ENCODE measurements at regions not wholly inside any gene's neighbourhood (a gene's known extent, or its start where the extent isn't known, plus 50 kb on each side); places are given as distances from the start of the nearest gene placed in this dataset.
"Not testable (repeated sequence)": the region's sequence is repeated elsewhere in the genome, so short reads cannot be mapped to it uniquely, and the experiment has no call there.

GRCh38 chr4:158038718-158039117 is 134.1 kb downstream of the GASK1B start:
- DNase-seq (ENCODE audit: low read depth): no peak
- H3K4me3 ChIP-seq (ENCODE audit: low read length): no peak overlapping the region
- TF ChIP-seq CTCF (conservative IDR thresholded peaks at IDR 0.05; ENCODE audit: low read length): no peak

- no peak overlapping the region for H3K4me3 ChIP-seq (ENCODE audit: low read length)
- no peak for DNase-seq (ENCODE audit: low read depth)
- no peak for TF ChIP-seq CTCF (conservative IDR thresholded peaks at IDR 0.05; ENCODE audit: low read length)
Measured at GRCh38 chr4:158036998-158037397, 135.8 kb downstream of the GASK1B start.

GRCh38 chr4:158035662-158036195 is 137.1 kb downstream of the GASK1B start:
- H3K4me3 ChIP-seq (ENCODE audit: low read length): no peak overlapping the region
- DNase-seq (ENCODE audit: low read depth): no peak
- no peak for TF ChIP-seq CTCF (conservative IDR thresholded peaks at IDR 0.05; ENCODE audit: low read length)

GRCh38 chr4:158033416-158034120 is 139.3 kb downstream of the GASK1B start:
- DNase-seq (ENCODE audit: low read depth): peak; percentile 16
- H3K4me3 ChIP-seq (ENCODE audit: low read length): no peak overlapping the region
- no peak for TF ChIP-seq CTCF (conservative IDR thresholded peaks at IDR 0.05; ENCODE audit: low read length)

GRCh38 chr4:158032733-158033415 is 140.0 kb downstream of the GASK1B start:
- H3K4me3 ChIP-seq (ENCODE audit: low read length): no peak overlapping the region
- no peak for DNase-seq (ENCODE audit: low read depth)
- no peak for TF ChIP-seq CTCF (conservative IDR thresholded peaks at IDR 0.05; ENCODE audit: low read length)

GRCh38 chr4:158028381-158028780 is 144.4 kb downstream of the GASK1B start:
- not testable (repeated sequence) for DNase-seq (ENCODE audit: low read depth); H3K4me3 ChIP-seq (ENCODE audit: low read length)

- H3K4me3 ChIP-seq (ENCODE audit: low read length): no peak overlapping the region
- DNase-seq (ENCODE audit: low read depth): no peak
- no peak for TF ChIP-seq CTCF (conservative IDR thresholded peaks at IDR 0.05; ENCODE audit: low read length)
Measured at GRCh38 chr4:158025131-158025530, 147.7 kb downstream of the GASK1B start.

Data from AG10803 (cell line).